Erythroblast (primary cell): ENCODE measurements at regions not wholly inside any gene's neighbourhood (a gene's known extent, or its start where the extent isn't known, plus 50 kb on each side); places are given as distances from the start of the nearest gene placed in this dataset.

Experiments
- GATA1 ChIP-seq: IDR thresholded peaks from 2 replicates; pipeline ENCODE4 v1.6.1; 2011; ENCODE audit warnings: low read depth, mild to moderate bottlenecking, control low read depth, low read length, moderate library complexity
- POLR2A ChIP-seq: IDR thresholded peaks from 2 replicates; pipeline ENCODE4 v1.6.1; 2011; ENCODE audit warnings: mild to moderate bottlenecking, low read length

- no peak for TF ChIP-seq POLR2A
- TF ChIP-seq GATA1: no peak
Measured at GRCh38 chr22:22999523-22999922, 70.8 kb upstream of the GNAZ start.
